ENCODE measurements at regions not wholly inside any gene's neighbourhood (a gene's known extent, or its start where the extent isn't known, plus 50 kb on each side); places are given as distances from the start of the nearest gene placed in this dataset.
"Not testable (repeated sequence)": the region's sequence is repeated elsewhere in the genome, so short reads cannot be mapped to it uniquely, and the experiment has no call there.

GRCh38 chr4:75287738-75288517, 226.3 kb downstream of the RCHY1 start:
- no peak for DNase-seq (ENCODE audit: low spot score)

- DNase-seq (ENCODE audit: low spot score): no peak
Measured at GRCh38 chr4:75285837-75286236, 228.4 kb downstream of the RCHY1 start.

GRCh38 chr4:75284831-75285230, 229.4 kb downstream of the RCHY1 start:
- DNase-seq (ENCODE audit: low spot score): no peak

GRCh38 chr4:75280461-75280860, 233.7 kb downstream of the RCHY1 start:
- not testable (repeated sequence) for DNase-seq (ENCODE audit: low spot score)

GRCh38 chr4:75259306-75259705, 254.9 kb downstream of the RCHY1 start:
- DNase-seq (ENCODE audit: low spot score): no peak

- no peak for DNase-seq (ENCODE audit: low spot score)
Measured at GRCh38 chr4:75255261-75255660, 258.9 kb downstream of the RCHY1 start.

- DNase-seq (ENCODE audit: low spot score): no peak
Measured at GRCh38 chr4:75254745-75255144, 259.5 kb downstream of the RCHY1 start.

- DNase-seq (ENCODE audit: low spot score): not testable (repeated sequence)
Measured at GRCh38 chr4:75253094-75253493, 261.1 kb downstream of the RCHY1 start.

GRCh38 chr4:75251547-75251946, 262.7 kb downstream of the RCHY1 start:
- no peak for DNase-seq (ENCODE audit: low spot score)

GRCh38 chr4:75249739-75250138, 264.5 kb downstream of the RCHY1 start:
- no peak for DNase-seq (ENCODE audit: low spot score)

GRCh38 chr4:75248770-75249407, 265.3 kb downstream of the RCHY1 start:
- DNase-seq (ENCODE audit: low spot score): no peak

GRCh38 chr4:75244325-75244724, 269.9 kb downstream of the RCHY1 start:
- no peak for DNase-seq (ENCODE audit: low spot score)

GRCh38 chr4:75243570-75243969, 270.6 kb downstream of the RCHY1 start:
- DNase-seq (ENCODE audit: low spot score): no peak

- DNase-seq (ENCODE audit: low spot score): no peak
Measured at GRCh38 chr4:75235359-75235951, 278.7 kb downstream of the RCHY1 start.

GRCh38 chr4:75232546-75232945, 281.7 kb downstream of the RCHY1 start:
- DNase-seq (ENCODE audit: low spot score): no peak

- no peak for DNase-seq (ENCODE audit: low spot score)
Measured at GRCh38 chr4:75229806-75230570, 284.2 kb downstream of the RCHY1 start.

GRCh38 chr4:75213480-75213879, 280.6 kb downstream of the PARM1 start:
- no peak for DNase-seq (ENCODE audit: low spot score)

- no peak for DNase-seq (ENCODE audit: low spot score)
Measured at GRCh38 chr4:75211422-75211821, 278.5 kb downstream of the PARM1 start.

GRCh38 chr4:75207902-75208301, 275.0 kb downstream of the PARM1 start:
- DNase-seq (ENCODE audit: low spot score): no peak

- no peak for DNase-seq (ENCODE audit: low spot score)
Measured at GRCh38 chr4:75195111-75195510, 262.2 kb downstream of the PARM1 start.

GRCh38 chr4:75194180-75194579, 261.3 kb downstream of the PARM1 start:
- DNase-seq (ENCODE audit: low spot score): no peak

GRCh38 chr4:75192182-75192581, 259.3 kb downstream of the PARM1 start:
- DNase-seq (ENCODE audit: low spot score): not testable (repeated sequence)
